Kidney (tissue), 13 donors: ENCODE measurements at regions not wholly inside any gene's neighbourhood (a gene's known extent, or its start where the extent isn't known, plus 50 kb on each side); places are given as distances from the start of the nearest gene placed in this dataset.
A peak's percentile ranks its signal among the peaks of the same experiment; 100 is the strongest.

Experiments
- DNase-seq, 5 donors: peaks; one replicate each; pipeline ENCODE4 v3.0.0-alpha.2; 2013 to 2020
- FAIRE-seq: peaks from 2 replicates; lab custom pipeline; 2012; peaks lifted over from hg19 to GRCh38; lab: Jason Lieb, UNC
- H3K27ac ChIP-seq, 2 donors: one replicate each; pipeline ENCODE4 v1.7.0; 2013; ENCODE audit warnings: low read depth in 2 of 2, low read length in 2 of 2, inconsistent platforms in 1 of 2
- H3K27me3 ChIP-seq: one replicate; pipeline ENCODE4 v1.7.1; 2013; ENCODE audit warnings: low read length, inconsistent platforms; ENCODE audit not compliant: control insufficient read depth, insufficient read depth
- H3K36me3 ChIP-seq, 3 donors: one replicate each; pipeline versions ENCODE4 v1.7.0 to v1.7.1; 2013; ENCODE audit warnings: low read length in 3 of 3, control low read depth in 1 of 3, inconsistent platforms in 1 of 3; ENCODE audit not compliant: insufficient read depth in 3 of 3, control insufficient read depth in 2 of 3
- H3K4me1 ChIP-seq, 3 donors: one replicate each; pipeline versions ENCODE4 v1.7.0 to v1.7.1; 2013; ENCODE audit warnings: low read length in 3 of 3, inconsistent platforms in 1 of 3, low read depth in 1 of 3; ENCODE audit not compliant: control insufficient read depth in 2 of 3, insufficient read depth in 2 of 3
- H3K4me3 ChIP-seq, 3 donors: one replicate each; pipeline versions ENCODE4 v1.7.0 to v1.8.1; 2013; ENCODE audit warnings: low read length in 3 of 3, control low read depth in 1 of 3, inconsistent platforms in 1 of 3
- H3K9ac ChIP-seq, 3 donors: one replicate each; pipeline versions ENCODE4 v1.7.0 to v1.7.1; 2013; ENCODE audit warnings: low read length in 3 of 3, control low read depth in 1 of 3, inconsistent platforms in 1 of 3
- H3K9me3 ChIP-seq, 3 donors: one replicate each; pipeline versions ENCODE4 v1.7.0 to v1.7.1; 2013; ENCODE audit warnings: low read length in 3 of 3, control low read depth in 1 of 3, inconsistent platforms in 1 of 3; ENCODE audit not compliant: control insufficient read depth in 2 of 3, insufficient read depth in 1 of 3
- intact Hi-C: fragments of 100-400 bp; cut with DNase I; formaldehyde crosslinking; loops from one replicate; pipeline ENCODE4 v1.11.1; 2022
- TF ChIP-seq, protein P1 (sequence below): IDR thresholded peaks from 3 replicates; pipeline ENCODE4 v1.5.1; 2012; ENCODE audit warnings: mild to moderate bottlenecking, moderate library complexity, borderline replicate concordance; ENCODE audit not compliant: insufficient read depth; ENCODE audit errors: extremely low read depth
- donor health status: control.
- donor health status: control.
- donor health status: control.
- donor health status: control.
- donor health status: control.
- donor health status: DM: yes; HTN: yes; CAD: no.
- donor health status: Normal renal cell carcinoma (clear cell type).

DNA sequence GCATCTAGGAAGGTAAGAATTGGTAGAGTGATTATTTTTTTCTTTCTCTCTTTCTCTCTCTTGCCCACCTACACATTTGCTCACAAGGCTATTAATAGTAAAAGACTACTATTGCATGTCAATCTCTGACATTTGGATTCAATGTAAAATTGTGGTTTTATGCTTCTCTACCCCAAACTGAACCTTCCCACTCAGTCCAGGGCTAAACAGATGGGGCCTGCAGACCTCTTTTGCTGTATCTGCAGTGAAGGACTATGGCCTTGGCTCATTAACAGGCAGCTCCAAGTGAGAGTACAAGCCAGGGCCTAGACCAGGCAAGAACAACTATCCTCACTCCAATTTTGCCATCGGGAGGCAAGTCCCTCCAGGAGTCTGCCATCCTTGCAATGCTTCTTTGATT lies 68.3 kb upstream of the ARL4C start:
- DNase-seq (no peak), FAIRE-seq (no peak)
- Histone ChIP-seq H3K4me3 (no peak overlapping the region), H3K4me1 (no peaks in the 10 kb centered on the region), H3K36me3 (no peaks in the 10 kb centered on the region), H3K9me3 (no peaks in the 10 kb centered on the region), H3K27me3 (no peaks in the 10 kb centered on the region), H3K27ac (no peak overlapping the region), H3K9ac (no peak overlapping the region)
- TF ChIP-seq, protein P1, sequence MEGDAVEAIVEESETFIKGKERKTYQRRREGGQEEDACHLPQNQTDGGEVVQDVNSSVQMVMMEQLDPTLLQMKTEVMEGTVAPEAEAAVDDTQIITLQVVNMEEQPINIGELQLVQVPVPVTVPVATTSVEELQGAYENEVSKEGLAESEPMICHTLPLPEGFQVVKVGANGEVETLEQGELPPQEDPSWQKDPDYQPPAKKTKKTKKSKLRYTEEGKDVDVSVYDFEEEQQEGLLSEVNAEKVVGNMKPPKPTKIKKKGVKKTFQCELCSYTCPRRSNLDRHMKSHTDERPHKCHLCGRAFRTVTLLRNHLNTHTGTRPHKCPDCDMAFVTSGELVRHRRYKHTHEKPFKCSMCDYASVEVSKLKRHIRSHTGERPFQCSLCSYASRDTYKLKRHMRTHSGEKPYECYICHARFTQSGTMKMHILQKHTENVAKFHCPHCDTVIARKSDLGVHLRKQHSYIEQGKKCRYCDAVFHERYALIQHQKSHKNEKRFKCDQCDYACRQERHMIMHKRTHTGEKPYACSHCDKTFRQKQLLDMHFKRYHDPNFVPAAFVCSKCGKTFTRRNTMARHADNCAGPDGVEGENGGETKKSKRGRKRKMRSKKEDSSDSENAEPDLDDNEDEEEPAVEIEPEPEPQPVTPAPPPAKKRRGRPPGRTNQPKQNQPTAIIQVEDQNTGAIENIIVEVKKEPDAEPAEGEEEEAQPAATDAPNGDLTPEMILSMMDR: no peak
- intact Hi-C loops: no loop called here

DNA sequence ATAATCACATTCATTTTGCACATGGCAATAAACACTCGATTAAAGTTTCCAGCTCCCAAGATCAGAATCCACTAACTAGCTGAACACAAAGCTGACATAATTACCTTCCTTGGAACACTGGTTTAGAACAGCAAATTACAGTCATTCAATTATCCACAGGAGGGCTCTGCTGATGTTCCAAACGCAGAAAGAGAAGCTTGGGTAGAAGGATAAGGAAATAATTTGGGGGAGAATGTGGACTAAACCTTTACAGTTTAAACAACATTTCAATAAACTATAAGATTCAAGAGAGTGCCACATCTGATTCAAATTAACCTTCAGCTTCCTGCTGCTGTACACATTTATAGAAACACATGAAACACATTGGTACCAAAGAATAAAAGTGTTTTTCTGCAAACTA lies 67.8 kb upstream of the ARL4C start:
- Histone ChIP-seq H3K27ac (no peak overlapping the region), H3K9me3 (no peaks in the 10 kb centered on the region), H3K36me3 (no peaks in the 10 kb centered on the region), H3K27me3 (no peaks in the 10 kb centered on the region), H3K9ac (no peak overlapping the region), H3K4me1 (no peaks in the 10 kb centered on the region), H3K4me3 (no peak overlapping the region)
- TF ChIP-seq, protein P1: no peak
- DNase-seq: peak in 2 of 5 donors; percentile 27 to 52
- intact Hi-C loops: no loop called here
- no peak for FAIRE-seq

DNA sequence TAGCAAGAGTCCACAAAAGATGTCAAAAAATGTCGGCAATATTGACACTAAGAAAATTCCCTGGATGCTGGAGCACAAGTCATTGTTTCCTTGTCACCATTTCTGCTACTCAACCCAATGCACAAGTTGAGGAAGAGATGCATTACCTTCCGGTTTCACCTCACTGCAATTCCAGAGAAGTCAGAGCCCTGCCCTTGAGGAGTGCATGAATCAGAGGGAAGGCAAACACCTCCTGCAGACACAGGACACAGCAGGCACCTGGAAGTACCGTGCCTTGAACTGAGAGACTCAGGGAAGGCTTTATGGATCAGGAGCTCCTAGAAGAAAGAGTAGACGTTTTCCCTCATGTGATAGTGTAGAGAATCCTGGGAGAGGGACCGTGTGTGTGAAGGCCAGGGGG lies 62.7 kb upstream of the ARL4C start:
- intact Hi-C loops: no loop called here
- TF ChIP-seq, protein P1: no peak
- no peaks in the 10 kb centered on the region for H3K36me3 ChIP-seq
- no peaks in the 10 kb centered on the region for H3K27me3 ChIP-seq
- H3K4me1 ChIP-seq: no peaks in the 10 kb centered on the region
- DNase-seq: no peak
- H3K9me3 ChIP-seq: no peaks in the 10 kb centered on the region
- H3K9ac ChIP-seq: no peak overlapping the region
- H3K27ac ChIP-seq: no peak overlapping the region
- H3K4me3 ChIP-seq: no peak overlapping the region
- FAIRE-seq: no peak

DNA sequence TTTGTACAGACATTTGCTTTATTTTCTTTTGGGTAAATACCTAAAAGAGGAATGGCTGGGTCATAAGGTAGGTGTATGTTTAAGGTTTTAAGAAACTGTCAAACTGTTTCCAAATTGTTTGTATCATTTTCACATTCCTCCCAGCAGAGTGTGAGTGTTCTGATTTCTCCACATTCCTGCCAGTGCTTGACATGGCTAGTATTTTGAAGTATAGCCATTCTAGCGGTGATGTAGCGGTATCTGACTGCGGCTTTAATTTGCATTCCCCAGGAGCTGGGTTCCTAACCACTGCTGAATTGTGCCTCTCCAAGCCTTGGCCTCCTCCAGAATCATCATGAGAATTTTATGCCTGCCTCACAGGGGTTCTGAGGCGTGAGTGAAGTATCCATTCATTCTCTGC lies 61.8 kb upstream of the ARL4C start:
- TF ChIP-seq, protein P1: no peak
- Histone ChIP-seq H3K27ac (no peak overlapping the region), H3K4me3 (no peak overlapping the region), H3K36me3 (no peaks in the 10 kb centered on the region), H3K9me3 (no peaks in the 10 kb centered on the region), H3K4me1 (no peaks in the 10 kb centered on the region), H3K27me3 (no peaks in the 10 kb centered on the region), H3K9ac (no peak overlapping the region)
- intact Hi-C loops: no loop called here
- peak in 1 of 5 donors; percentile 20 for DNase-seq
- FAIRE-seq: no peak
